ENCODE measurements at regions not wholly inside any gene's neighbourhood (a gene's known extent, or its start where the extent isn't known, plus 50 kb on each side); places are given as distances from the start of the nearest gene placed in this dataset.

- peak; percentile 20 for DNase-seq (ENCODE audit: low read depth, low spot score)
Measured at GRCh38 chr6:114564302-114564933, 221.6 kb upstream of the HS3ST5 start.

GRCh38 chr6:114559419-114559818, 216.6 kb upstream of the HS3ST5 start:
- no peak for DNase-seq (ENCODE audit: low read depth, low spot score)

- no peak for DNase-seq (ENCODE audit: low read depth, low spot score)
Measured at GRCh38 chr6:114558153-114558552, 215.3 kb upstream of the HS3ST5 start.

GRCh38 chr6:114556846-114557488, 214.1 kb upstream of the HS3ST5 start:
- DNase-seq (ENCODE audit: low read depth, low spot score): no peak

- no peak for DNase-seq (ENCODE audit: low read depth, low spot score)
Measured at GRCh38 chr6:114550316-114550715, 207.5 kb upstream of the HS3ST5 start.

DNA sequence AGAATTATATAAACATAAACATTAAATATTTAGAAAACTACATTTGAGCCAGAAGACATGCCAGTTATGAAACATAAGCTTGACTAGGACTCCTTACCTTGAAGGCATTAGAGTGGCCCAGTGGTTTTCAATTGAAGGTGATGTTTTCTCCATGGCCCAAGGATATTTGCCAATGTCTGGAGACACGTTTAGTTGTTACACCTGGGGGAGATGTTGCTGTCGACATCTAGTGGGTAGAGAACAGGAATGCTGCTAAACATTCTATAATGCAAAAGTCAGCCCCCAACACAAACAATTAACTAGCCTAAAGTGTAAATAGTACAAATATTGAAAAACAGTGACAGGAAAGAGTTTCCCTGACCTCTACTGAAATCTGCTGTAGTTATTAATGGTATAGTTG, 200.9 kb upstream of the HS3ST5 start:
- DNase-seq (ENCODE audit: low read depth, low spot score): no peak

- DNase-seq (ENCODE audit: low read depth, low spot score): no peak
Measured at GRCh38 chr6:114541794-114542193, 199.0 kb upstream of the HS3ST5 start.

DNA sequence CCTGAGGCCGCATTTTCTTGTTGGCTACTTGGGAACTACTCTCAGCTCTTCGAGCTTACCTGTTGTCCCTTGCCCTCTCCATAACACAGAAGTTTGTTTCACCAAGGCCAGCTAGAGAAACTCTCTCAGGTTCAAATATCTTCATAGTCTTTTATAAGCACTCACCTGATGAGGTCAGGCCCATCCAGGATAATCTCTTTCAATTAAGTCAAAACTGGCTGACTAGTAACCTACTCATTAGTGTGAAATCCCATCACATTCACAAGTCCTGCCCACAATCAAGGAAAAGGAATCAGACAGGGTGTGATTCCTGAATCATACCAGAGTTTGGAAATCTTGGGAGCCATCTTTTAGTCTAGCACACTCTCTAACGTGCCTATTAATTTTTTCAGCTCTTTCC, 195.2 kb upstream of the HS3ST5 start:
- DNase-seq (ENCODE audit: low read depth, low spot score): no peak

GRCh38 chr6:114534813-114535212, 192.0 kb upstream of the HS3ST5 start:
- DNase-seq (ENCODE audit: low read depth, low spot score): peak; percentile 55

DNA sequence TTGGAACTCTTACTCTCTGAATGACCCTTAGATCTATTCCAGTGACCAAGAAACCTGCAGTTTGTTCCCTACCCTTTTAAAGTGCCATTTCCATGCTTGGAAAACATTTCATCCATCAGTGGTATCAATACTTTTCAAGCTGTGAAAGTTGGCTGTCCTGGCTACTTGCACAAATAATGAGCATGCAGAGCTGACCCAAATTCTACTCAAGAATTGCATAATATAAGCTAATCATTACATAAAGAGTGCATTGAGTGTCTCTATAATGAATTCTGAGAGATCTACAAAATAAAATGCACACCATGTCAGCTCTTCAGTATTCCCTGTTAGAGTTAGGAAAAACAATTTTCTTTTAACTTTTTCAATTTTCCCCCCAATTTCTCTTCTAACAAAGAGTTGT, 181.3 kb upstream of the HS3ST5 start:
- DNase-seq (ENCODE audit: low read depth, low spot score): no peak

- DNase-seq (ENCODE audit: low read depth, low spot score): no peak
Measured at GRCh38 chr6:114523508-114523907, 180.7 kb upstream of the HS3ST5 start.

DNA sequence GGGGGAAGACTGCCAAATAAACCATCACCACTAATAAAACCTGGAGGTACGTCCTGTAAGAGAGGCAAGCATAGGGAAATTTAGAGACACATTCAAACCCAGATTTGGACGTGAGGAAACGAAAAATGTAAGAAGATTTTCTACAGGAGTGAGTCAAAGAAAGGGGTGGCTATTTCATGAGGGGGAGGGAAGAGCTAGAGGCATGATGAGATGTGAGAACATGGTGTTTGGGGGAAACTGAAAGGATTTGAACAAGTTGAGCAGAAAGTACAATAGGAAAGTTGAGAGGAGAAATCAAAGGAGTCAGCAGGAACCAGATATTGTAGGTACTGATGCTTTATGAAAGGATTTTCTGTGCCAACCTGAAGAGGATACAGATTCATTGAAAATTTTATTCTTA, 179.1 kb upstream of the HS3ST5 start:
- DNase-seq (ENCODE audit: low read depth, low spot score): no peak

DNA sequence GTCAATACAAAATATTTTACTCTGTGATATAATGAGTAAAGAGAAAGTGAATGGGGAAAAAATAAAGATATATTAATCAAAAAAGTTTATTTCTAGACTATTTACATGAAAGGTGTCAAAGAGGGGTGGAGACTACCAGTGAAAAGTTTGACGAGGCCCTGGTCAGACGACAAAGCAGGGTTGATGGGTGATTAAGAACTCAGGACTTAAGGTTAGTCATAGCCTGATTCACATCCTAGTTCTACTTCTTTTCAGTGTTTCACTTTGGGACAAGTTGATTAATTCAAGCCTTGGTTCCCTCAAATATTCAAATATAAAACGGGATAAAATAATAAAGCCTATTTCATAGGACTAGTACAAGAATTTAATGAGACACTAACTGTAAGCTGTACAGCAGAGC, 178.2 kb upstream of the HS3ST5 start:
- DNase-seq (ENCODE audit: low read depth, low spot score): no peak

DNA sequence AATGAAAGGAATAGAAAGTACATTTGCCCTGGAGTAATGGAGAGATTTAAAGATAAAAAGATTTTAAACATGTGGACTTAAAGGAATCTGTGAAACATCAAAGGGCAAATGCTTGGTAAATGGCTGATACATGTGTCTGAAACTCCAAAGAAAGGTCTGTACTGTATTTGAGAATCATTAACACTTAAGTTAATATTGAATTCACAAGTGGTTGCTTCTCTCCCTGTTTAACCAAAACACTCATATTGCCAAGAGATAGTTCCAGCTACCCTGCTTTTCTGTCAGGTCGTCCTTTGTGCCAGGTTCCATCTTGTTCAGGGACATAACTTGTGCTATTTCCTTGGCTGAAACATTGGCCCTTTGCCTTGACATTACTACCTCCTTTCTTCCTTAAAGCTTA, 171.3 kb upstream of the HS3ST5 start:
- DNase-seq (ENCODE audit: low read depth, low spot score): no peak

DNA sequence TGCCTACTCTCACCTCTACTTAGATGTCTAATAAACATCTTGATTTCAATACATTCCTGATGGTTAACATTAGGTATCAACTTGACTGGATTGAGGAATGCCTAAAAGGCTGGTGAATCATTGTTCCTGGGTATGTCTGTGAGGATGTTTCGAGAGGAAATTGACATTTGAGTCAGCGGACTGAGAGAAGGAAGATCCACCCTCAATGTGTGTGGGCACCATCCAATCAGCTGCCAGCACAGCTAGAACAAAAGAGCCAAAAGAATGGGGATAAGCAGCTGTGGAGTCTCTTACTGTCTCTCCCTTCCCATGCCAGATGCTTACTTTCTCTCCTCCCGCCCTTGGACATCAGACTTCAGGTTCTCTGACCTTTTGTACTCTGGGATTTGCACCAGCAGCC, 128.6 kb upstream of the HS3ST5 start:
- peak; percentile 7 for DNase-seq (ENCODE audit: low read depth, low spot score)

- no peak for DNase-seq (ENCODE audit: low read depth, low spot score)
Measured at GRCh38 chr6:114467931-114468330, 125.1 kb upstream of the HS3ST5 start.

GRCh38 chr6:114465511-114465910, 122.7 kb upstream of the HS3ST5 start:
- no peak for DNase-seq (ENCODE audit: low read depth, low spot score)

- DNase-seq (ENCODE audit: low read depth, low spot score): no peak
Measured at GRCh38 chr6:114453737-114454276, 111.0 kb upstream of the HS3ST5 start.

DNA sequence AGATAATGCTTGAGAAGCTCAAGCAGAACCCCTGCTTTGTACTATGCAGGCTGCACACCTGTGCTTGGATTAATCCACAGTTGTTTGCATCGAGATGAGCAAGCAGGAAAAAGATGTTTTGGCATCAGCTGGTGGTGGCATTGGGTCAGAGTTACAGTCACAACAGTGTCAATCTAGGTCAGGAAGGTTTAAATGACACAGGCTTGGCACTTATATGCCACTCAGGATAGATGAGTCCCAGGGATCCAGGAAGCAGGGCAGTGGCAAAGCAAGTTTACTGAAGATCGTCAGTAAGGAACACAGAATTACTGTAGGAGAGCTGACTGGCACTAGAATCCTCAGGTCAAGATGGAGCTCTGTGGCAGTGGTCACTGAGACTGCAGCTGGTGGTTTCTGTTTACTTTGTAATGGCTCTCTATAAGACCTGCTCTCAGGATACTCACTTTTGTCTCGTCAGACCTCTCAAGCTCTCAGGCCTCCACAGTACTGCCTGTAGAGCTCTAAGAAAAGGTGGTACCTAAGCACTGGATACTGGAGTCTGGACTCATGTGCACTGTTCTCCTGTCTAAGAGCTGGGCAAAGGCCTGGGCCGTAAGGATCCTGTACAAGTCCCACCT, 110.1 kb upstream of the HS3ST5 start:
- DNase-seq (ENCODE audit: low read depth, low spot score): no peak

DNA sequence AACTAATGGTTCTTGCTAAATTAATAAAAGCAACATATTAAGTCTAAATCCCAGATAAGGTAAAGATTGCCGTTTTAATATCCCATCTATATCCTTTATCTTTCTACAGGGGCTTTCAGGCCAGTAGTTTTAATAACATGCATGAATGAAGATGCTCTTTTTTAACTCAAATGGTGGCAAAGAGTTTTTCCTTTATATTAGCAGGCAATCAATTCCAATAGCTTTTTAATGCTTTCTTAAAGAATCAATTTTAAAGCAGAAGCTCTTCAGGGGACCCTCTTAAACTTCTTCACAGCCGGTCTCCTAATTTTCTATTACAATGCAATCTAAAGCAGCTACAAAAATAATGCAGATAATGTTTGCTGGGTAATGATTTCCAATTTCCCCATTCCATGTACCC, 107.8 kb upstream of the HS3ST5 start:
- DNase-seq (ENCODE audit: low read depth, low spot score): no peak

- no peak for DNase-seq (ENCODE audit: low read depth, low spot score)
Measured at GRCh38 chr6:114449659-114450058, 106.8 kb upstream of the HS3ST5 start.

DNA sequence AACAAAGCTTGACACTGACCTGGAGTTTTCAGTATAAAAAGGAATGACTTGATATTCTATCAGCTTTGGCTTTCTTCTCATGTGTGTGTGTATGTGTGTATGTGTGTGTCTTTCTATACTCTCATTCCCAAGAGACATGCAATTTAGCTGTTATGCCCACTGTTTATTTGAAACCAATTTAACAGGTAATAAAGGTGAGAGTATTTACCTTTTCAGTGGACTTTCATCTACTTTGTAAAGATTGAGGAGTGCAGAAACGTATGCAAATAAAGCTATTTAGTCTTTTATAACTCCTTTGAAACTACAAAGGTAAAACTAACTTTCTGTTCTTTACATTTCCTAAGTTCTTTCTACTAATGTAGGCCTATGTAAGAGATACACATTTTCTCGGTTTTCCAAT, 103.5 kb upstream of the HS3ST5 start:
- no peak for DNase-seq (ENCODE audit: low read depth, low spot score)

- no peak for DNase-seq (ENCODE audit: low read depth, low spot score)
Measured at GRCh38 chr6:114445846-114446245, 103.0 kb upstream of the HS3ST5 start.
